Retinal pigment epithelial cell (primary cell): ENCODE measurements at regions not wholly inside any gene's neighbourhood (a gene's known extent, or its start where the extent isn't known, plus 50 kb on each side); places are given as distances from the start of the nearest gene placed in this dataset.

ENCODE experiments used
- DNase-seq: peaks from one replicate; pipeline ENCODE4 v3.0.0-alpha.2; 2010; ENCODE audit warnings: low read depth
- H3K4me3 ChIP-seq: 2 replicates; pipeline ENCODE4 v1.5.1; 2011; ENCODE audit warnings: mild to moderate bottlenecking, low read length, control low read depth, moderate library complexity
- TF ChIP-seq, protein P1 (sequence below): conservative IDR thresholded peaks from 2 replicates; pipeline ENCODE4 v1.5.1; 2011; ENCODE audit warnings: low read depth, low read length, control low read depth, inconsistent platforms

- TF ChIP-seq, protein P1, sequence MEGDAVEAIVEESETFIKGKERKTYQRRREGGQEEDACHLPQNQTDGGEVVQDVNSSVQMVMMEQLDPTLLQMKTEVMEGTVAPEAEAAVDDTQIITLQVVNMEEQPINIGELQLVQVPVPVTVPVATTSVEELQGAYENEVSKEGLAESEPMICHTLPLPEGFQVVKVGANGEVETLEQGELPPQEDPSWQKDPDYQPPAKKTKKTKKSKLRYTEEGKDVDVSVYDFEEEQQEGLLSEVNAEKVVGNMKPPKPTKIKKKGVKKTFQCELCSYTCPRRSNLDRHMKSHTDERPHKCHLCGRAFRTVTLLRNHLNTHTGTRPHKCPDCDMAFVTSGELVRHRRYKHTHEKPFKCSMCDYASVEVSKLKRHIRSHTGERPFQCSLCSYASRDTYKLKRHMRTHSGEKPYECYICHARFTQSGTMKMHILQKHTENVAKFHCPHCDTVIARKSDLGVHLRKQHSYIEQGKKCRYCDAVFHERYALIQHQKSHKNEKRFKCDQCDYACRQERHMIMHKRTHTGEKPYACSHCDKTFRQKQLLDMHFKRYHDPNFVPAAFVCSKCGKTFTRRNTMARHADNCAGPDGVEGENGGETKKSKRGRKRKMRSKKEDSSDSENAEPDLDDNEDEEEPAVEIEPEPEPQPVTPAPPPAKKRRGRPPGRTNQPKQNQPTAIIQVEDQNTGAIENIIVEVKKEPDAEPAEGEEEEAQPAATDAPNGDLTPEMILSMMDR, result no peak
- DNase-seq, result no peak
- H3K4me3 ChIP-seq, result no peak overlapping the region
These were observed 78.0 kb downstream of the ATP6V1G3 start for GRCh38 chr1:198462365-198463019.

- TF ChIP-seq, protein P1, result no peak
- H3K4me3 ChIP-seq, result no peak overlapping the region
- no peak for DNase-seq
These were observed 84.5 kb downstream of the ATP6V1G3 start for GRCh38 chr1:198455966-198456365.

DNA sequence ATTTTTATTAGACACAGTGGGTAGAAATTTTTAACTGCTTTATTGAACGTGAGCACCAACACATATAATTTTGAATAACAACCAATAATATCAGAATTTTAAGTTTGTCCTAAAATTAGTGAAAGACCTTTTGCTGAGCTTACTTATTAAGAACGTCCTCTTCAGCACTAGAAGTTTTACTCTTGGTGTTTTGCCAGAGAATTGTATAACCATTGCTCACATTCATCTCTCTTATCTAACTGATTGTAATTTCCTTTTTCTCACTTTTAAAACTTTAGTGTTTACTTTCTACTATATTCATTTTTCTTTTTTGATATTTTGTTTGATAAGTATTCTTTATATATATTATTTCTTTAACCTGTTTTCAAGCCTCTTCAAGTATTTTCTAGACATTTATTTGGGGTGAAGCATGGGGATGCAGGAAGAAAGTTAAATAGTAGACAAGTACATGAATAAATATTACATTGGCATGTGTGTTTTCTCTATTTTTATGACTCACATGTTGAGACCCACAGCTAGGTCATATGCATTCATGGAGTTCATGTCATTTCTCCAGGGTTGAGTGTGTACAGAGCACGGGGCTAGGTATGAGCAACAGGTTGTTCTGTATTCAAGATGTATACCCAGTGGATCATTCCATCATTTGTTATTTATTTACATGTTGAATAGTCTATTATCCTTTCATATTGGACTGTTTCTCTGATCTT, 90.6 kb downstream of the ATP6V1G3 start:
- no peak overlapping the region for H3K4me3 ChIP-seq
- DNase-seq, result no peak

DNA sequence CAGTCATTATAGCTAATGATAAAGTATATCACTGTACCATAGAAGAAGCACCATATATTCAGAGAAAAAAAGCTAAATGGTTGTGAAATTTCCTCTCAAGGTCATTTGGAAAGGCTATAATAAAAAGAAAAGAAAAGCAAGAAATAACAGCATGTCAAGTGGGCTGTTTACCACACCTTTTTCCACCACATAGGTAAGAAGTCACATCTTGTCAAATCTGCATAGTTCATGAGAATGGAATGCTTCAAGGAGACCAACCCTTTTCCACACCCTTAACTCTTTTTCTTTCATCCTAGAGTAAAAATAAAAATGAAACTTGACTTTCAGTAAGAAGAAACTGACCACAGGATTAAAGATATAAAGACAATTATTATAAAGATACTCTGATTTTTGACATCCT, 91.2 kb downstream of the ATP6V1G3 start:
- TF ChIP-seq, protein P1, result no peak
- DNase-seq, result no peak
- no peak overlapping the region for H3K4me3 ChIP-seq

More for the DNA sequence above, 90.6 kb downstream of the ATP6V1G3 start:
- TF ChIP-seq, protein P1, result no peak

DNA sequence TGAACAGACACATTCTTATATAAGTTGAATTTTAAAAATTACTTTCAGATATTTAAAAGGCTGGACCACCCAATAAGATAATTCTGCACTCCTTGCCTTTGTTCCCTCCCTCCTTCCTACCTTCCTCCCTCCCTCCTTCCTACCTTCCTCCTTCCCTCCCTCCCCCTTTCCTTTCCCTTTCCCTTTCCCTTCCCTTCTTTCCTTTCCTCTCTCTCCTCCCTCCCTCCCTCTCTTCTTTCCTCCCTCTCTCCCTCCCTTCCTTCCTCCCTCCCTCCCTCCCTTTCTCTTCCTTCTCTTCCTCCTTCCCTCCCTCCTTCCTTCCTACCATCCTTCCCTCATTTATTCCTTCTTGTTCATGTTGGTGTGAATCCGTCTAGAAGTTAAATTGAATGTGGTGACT, 93.0 kb downstream of the ATP6V1G3 start:
- no peak for DNase-seq
- TF ChIP-seq, protein P1, result no peak
- no peak overlapping the region for H3K4me3 ChIP-seq

GRCh38 chr1:198445872-198446271, 94.6 kb downstream of the ATP6V1G3 start:
- TF ChIP-seq, protein P1, result no peak
- H3K4me3 ChIP-seq, result no peak overlapping the region
- no peak for DNase-seq

- H3K4me3 ChIP-seq, result no peak overlapping the region
- peak; percentile 94 for DNase-seq
- TF ChIP-seq, protein P1, result no peak
These were observed 95.7 kb downstream of the ATP6V1G3 start for GRCh38 chr1:198444792-198445191.
